Activated CD8-positive, alpha-beta memory T cell treated with anti-CD3 and anti-CD28 coated beads, Interleukin-2, amount 10 ng/mL, durations not matched to agents 7 days and 5 days (primary cell): ENCODE measurements at regions not wholly inside any gene's neighbourhood (a gene's known extent, or its start where the extent isn't known, plus 50 kb on each side); places are given as distances from the start of the nearest gene placed in this dataset.

Experiments used
- ATAC-seq: fragments of 150-1000 bp; cut with Tn5 transposase; one replicate; pipeline ENCODE4 v1.10.0; 2021; ENCODE audit warnings: moderate library complexity
- CTCF ChIA-PET: fragments of 350-600 bp; sonication (Branson Sonifier 250); formaldehyde crosslinking; loops from one replicate; lab custom pipeline; 2021; ENCODE audit warnings: antibody characterized with exemption; lab: Charles Lee
- DNase-seq: peaks from one replicate; pipeline ENCODE4 v3.0.0-alpha.2; 2020
- H3K27ac Mint-ChIP-seq: one replicate; pipeline ENCODE4 v1.8.0; 2021; ENCODE audit warnings: mild to moderate bottlenecking, mixed read lengths
- H3K27me3 Mint-ChIP-seq: one replicate; pipeline ENCODE4 v1.8.0; 2021; ENCODE audit warnings: mixed read lengths
- H3K36me3 Mint-ChIP-seq: one replicate; pipeline ENCODE4 v1.8.0; 2021; ENCODE audit warnings: mild to moderate bottlenecking, mixed read lengths
- H3K4me1 Mint-ChIP-seq: one replicate; pipeline ENCODE4 v1.8.0; 2021; ENCODE audit warnings: mixed read lengths
- H3K4me3 Mint-ChIP-seq: one replicate; pipeline ENCODE4 v1.8.0; 2021; ENCODE audit warnings: mild to moderate bottlenecking, moderate library complexity, mixed read lengths
- H3K9me3 Mint-ChIP-seq: one replicate; pipeline ENCODE4 v1.8.0; 2022; ENCODE audit warnings: low read depth, mixed read lengths

DNA sequence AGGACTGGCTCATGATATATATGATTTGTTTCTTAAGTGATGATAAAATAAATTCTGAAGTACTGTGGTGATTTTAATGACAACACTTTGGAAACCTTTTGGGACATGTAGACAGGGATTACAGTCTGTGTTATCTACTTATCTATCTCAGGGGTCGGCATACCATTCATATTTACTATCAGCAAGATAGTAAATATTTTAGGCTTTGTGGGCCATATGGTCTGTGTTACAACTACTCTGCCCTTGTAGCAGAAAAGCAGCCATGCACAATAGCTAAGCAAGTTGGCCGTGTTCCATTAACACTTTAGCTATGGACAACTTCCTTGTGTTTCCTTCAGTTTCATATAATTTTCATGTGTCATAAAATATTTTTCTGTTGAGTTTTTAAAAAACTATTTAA is 97.8 kb upstream of the PRPS1L1 start:
- CTCF ChIA-PET = no interaction called here
- Mint-ChIP-seq H3K27me3 (peaks cover 10% of the 10 kb centered on the region), H3K9me3 (no peaks in the 10 kb centered on the region), H3K36me3 (no peaks in the 10 kb centered on the region), H3K4me3 (no peak overlapping the region), H3K4me1 (no peaks in the 10 kb centered on the region), H3K27ac (no peak overlapping the region)
- DNase-seq = no peak
- no peak for ATAC-seq

DNA sequence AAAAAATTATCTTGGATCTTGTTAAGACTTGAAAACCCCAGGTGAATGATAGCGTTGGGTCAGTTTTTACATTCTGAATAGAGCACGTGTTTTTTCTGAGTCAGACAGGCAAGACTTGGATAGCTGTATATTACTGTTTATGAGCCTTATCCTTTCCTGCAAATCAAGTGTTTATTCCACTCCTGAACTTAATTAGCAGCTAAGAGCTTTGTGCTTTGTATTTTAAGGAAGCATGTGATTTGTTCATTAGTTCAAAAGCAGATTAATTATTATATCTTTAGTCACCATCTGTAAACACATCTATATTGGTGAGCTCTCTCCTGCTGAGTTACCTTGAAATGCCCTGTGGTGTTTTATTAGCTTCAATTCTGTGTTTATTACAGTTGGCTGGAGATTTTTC is 98.6 kb upstream of the PRPS1L1 start:
- no peak for ATAC-seq
- Mint-ChIP-seq H3K4me3 (no peak overlapping the region), H3K27me3 (peaks cover 8% of the 10 kb centered on the region), H3K4me1 (no peaks in the 10 kb centered on the region), H3K36me3 (no peaks in the 10 kb centered on the region), H3K9me3 (no peaks in the 10 kb centered on the region), H3K27ac (no peak overlapping the region)
- DNase-seq = no peak
- CTCF ChIA-PET = no interaction called here

DNA sequence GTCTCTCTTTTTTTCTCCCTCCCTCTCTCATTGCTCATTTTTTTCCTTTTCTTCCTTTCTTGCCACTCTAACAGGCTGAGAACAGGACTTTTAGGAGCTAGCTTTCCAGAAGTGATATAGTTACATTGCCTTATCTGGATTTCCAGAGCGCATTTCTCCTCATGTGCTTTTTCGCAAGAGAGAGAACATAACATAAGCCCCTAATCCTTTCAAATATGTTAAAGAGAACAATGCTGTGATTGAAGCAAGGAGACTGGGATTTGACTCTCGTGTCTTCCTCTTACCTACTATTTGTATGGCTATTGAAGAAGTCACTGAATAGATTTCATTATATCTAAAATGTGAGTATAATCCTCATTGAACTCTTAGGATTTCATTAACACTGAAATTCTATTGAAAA is 101.2 kb upstream of the PRPS1L1 start:
- CTCF ChIA-PET = no interaction called here

DNA sequence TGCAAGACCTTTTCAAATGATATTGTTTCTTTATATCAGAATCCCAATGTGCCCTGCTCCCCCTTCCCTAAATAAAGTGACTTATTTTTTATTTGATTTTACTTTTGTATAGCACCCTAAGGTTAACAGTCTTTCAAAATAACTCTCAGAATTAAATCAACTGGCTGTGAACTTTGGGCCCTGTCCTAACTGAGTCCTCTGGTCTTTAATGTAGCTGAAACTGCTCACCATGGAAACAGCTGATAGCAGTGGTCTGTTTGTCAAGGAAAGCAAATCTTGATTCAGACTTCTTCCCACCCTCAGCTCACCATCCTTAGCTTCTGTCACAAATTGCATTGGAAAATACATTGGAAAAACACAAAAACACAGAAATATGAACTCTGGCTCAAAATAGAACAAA is 105.2 kb upstream of the PRPS1L1 start:
- no peaks in the 10 kb centered on the region for H3K36me3 Mint-ChIP-seq
- no peaks in the 10 kb centered on the region for H3K4me1 Mint-ChIP-seq
- H3K9me3 Mint-ChIP-seq = no peaks in the 10 kb centered on the region
- no peak for DNase-seq
- no peak overlapping the region for H3K27ac Mint-ChIP-seq
- no peak overlapping the region for H3K4me3 Mint-ChIP-seq
- CTCF ChIA-PET = no interaction called here
- ATAC-seq = no peak
- no peaks in the 10 kb centered on the region for H3K27me3 Mint-ChIP-seq

More for the DNA sequence above, 101.2 kb upstream of the PRPS1L1 start:
- DNase-seq = no peak
- Mint-ChIP-seq H3K4me1 (no peaks in the 10 kb centered on the region), H3K27me3 (peaks cover 4% of the 10 kb centered on the region), H3K4me3 (no peak overlapping the region), H3K36me3 (no peaks in the 10 kb centered on the region), H3K9me3 (no peaks in the 10 kb centered on the region), H3K27ac (no peak overlapping the region)
- ATAC-seq = no peak

DNA sequence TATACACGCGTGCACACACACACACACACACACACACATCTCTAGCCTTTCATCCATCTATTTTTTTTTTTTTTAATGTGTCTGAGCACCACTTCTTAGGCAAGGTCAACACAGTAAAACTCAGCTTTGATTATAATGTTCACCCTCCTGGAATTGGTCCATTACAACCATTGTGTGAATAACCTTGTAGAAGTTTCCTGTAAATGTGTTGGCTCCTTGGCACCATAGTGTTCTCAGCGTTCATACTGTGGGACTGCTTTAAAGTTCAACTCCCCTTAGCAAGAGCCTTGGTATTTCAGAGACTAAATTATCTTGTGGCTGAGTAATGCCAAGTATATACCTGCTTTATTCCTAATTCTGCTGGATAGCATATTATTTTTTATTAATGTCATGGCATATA is 106.3 kb upstream of the PRPS1L1 start:
- no peak for ATAC-seq
- Mint-ChIP-seq H3K4me1 (no peaks in the 10 kb centered on the region), H3K27ac (no peak overlapping the region), H3K36me3 (no peaks in the 10 kb centered on the region), H3K4me3 (no peak overlapping the region), H3K9me3 (peaks cover 2% of the 10 kb centered on the region), H3K27me3 (no peaks in the 10 kb centered on the region)
- CTCF ChIA-PET = no interaction called here
- no peak for DNase-seq

DNA sequence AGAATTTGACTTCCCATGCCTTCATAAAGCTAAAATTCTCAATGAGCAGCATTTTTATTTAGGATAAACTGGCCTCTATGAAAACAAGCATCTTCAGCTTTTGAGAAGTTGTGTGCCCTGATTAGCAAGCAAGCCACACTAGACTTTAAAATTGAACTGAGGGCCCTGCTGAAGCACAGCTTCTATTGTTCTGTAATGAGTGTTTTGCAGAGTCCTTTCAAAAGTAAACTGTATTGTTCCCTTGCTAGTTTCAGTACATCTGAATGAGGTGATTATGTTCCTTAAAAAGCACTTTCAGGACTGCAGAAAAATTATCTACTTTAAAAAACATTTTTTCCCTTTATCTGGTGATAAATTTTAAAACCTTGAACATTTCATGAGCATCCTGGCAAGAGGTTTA is 113.3 kb upstream of the PRPS1L1 start:
- no peak overlapping the region for H3K4me3 Mint-ChIP-seq
- peaks cover 2% of the 10 kb centered on the region for H3K9me3 Mint-ChIP-seq
- ATAC-seq (no peak), DNase-seq (no peak)
- no peak overlapping the region for H3K27ac Mint-ChIP-seq
- CTCF ChIA-PET = interaction anchor here (0.5 kb wide), 1 partner anchor 216 kb away, joined by 3 read pairs; no protein-coding TSS in a partner anchor
- no peaks in the 10 kb centered on the region for H3K36me3 Mint-ChIP-seq
- no peaks in the 10 kb centered on the region for H3K27me3 Mint-ChIP-seq
- H3K4me1 Mint-ChIP-seq = no peaks in the 10 kb centered on the region

DNA sequence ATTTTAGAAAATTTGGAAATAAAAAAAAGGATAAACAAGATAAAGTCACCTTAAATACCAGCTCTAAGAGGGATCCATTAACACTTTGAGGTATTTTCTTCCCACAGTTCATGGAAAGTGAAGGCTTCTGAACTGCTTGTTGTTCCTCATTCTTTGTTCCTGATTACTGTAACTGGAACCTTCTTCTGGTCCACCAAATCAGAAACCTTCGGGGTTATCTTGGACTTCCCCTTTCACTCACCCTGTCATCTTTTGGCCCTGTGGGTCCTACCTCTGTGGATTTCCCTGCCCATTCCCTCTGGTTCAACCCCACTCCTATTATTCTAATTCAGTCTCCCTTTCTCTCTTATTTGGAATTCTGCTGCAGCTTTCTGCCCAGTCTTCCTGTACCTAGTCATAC is 116.5 kb upstream of the PRPS1L1 start:
- Mint-ChIP-seq H3K27ac (no peak overlapping the region), H3K9me3 (no peaks in the 10 kb centered on the region), H3K36me3 (no peaks in the 10 kb centered on the region), H3K27me3 (peaks cover 4% of the 10 kb centered on the region), H3K4me1 (no peaks in the 10 kb centered on the region), H3K4me3 (no peak overlapping the region)
- CTCF ChIA-PET = no interaction called here
- no peak for ATAC-seq
- DNase-seq = no peak

DNA sequence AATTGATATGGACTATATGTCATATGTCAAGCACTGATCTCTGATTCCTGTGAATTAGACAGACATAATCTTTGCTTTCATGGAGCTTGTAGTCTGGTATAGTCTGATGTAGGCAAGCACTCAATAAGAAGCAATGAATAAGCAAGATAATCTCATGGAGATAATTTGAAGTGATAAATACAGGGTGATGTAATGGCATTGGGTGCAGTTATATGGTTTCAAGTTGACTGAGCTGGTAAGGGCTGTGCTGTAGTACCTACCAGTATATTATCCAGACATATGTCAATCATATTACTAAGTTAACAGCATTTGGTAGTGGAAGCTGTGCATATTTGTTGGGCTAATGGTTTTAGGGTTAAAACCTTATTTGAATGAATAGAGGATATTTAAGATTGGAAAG is 117.5 kb upstream of the PRPS1L1 start:
- DNase-seq (no peak), ATAC-seq (no peak)
- Mint-ChIP-seq H3K27me3 (peaks cover 4% of the 10 kb centered on the region), H3K4me3 (no peak overlapping the region), H3K36me3 (no peaks in the 10 kb centered on the region), H3K4me1 (no peaks in the 10 kb centered on the region), H3K9me3 (no peaks in the 10 kb centered on the region), H3K27ac (no peak overlapping the region)
- CTCF ChIA-PET = no interaction called here

DNA sequence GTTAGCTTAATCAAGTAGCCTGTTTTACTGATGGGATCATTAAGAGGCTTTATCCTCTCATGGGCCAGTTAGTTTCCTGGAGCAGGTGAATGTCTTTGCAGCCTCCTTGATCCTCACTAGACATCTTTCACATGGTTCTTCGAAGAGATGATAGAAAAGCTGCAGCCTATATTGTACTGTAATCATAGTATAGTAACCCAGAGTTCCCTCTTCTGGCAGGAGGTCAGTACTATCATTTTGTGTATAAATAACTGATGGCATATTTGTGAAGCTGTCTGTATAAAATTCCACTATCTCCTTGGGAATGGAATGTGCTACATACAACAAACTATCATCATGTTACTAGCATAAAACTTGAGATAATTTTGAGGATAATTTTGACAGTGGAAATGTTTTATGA is 123.8 kb upstream of the PRPS1L1 start:
- Mint-ChIP-seq H3K27ac (no peak overlapping the region), H3K4me3 (no peak overlapping the region), H3K27me3 (peaks cover 8% of the 10 kb centered on the region), H3K36me3 (no peaks in the 10 kb centered on the region), H3K4me1 (no peaks in the 10 kb centered on the region), H3K9me3 (no peaks in the 10 kb centered on the region)
- CTCF ChIA-PET = no interaction called here
- DNase-seq (no peak), ATAC-seq (no peak)

DNA sequence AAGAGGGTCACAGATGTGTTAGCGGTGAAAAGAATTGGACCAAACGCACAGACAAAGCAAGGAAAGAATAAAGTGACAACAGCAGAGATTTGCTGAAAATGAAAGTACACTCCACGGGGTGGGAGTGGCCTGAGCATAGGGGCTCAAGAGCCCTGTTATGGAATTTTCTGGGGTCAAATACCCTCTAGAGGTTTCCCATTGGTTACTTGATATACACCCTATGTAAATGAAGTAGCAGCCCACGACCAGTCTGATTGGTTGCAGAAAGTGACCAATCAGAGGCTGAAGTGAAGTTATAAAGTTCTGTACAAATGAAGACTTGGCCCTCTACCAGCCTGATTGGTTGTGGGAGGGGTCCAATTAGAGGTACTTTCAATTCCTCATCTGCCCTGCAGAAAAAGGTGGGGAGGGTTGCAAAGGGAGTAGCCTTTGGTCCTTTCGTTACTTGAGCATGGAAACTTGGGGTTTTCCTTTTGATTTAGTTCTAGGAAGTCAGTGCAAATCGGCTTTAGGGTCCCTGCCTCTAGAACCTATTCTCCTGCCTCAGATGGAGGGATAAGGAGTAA is 125.6 kb upstream of the PRPS1L1 start:
- no peaks in the 10 kb centered on the region for H3K36me3 Mint-ChIP-seq
- H3K27me3 Mint-ChIP-seq = peaks cover 7% of the 10 kb centered on the region
- H3K9me3 Mint-ChIP-seq = no peaks in the 10 kb centered on the region
- H3K4me1 Mint-ChIP-seq = no peaks in the 10 kb centered on the region
- DNase-seq (no peak), ATAC-seq (no peak)
- no peak overlapping the region for H3K4me3 Mint-ChIP-seq
- CTCF ChIA-PET = no interaction called here
- no peak overlapping the region for H3K27ac Mint-ChIP-seq

DNA sequence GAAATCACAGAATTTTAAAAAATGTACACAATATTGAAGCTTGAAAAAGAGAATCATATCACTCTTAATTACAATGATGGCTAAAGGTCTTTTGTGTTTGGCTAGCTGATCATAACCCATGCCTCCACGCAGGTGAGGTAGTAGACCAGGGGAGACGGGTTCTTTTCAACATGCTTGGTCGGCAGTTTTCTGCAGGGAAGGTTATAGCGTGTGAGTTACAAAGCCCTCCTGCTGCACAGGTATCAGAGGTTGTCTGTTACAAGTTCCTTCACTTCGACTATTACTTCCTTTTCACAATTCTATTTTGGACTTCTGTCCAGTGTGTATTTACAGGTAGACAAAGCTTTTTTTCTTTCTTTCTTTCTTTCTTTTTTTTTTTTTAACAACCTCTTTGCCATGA is 127.1 kb upstream of the PRPS1L1 start:
- no peaks in the 10 kb centered on the region for H3K36me3 Mint-ChIP-seq
- peaks cover 7% of the 10 kb centered on the region for H3K27me3 Mint-ChIP-seq
- DNase-seq (no peak), ATAC-seq (no peak)
- H3K27ac Mint-ChIP-seq = no peak overlapping the region
- CTCF ChIA-PET = no interaction called here
- no peaks in the 10 kb centered on the region for H3K9me3 Mint-ChIP-seq
- no peak overlapping the region for H3K4me3 Mint-ChIP-seq
- no peaks in the 10 kb centered on the region for H3K4me1 Mint-ChIP-seq

DNA sequence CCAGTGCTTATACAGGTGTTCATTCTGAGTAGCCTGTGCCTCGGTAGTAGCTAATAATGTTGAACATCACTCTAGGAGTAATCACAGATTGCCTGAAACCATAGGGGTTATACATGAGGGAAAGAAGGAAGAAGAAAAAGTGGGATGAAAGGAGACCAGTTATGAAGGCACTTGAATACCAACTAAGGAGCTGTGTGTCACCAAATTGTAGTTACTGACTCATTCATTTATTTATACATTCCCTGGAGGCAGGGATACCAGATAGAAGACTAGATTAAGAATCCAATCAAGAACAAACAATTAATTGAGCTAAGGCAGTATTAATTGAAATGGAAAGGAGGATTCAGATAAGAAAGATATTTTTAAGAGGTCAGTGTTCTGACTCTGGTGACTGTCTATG is 129.6 kb upstream of the PRPS1L1 start:
- Mint-ChIP-seq H3K4me1 (no peaks in the 10 kb centered on the region), H3K27ac (no peak overlapping the region), H3K9me3 (no peaks in the 10 kb centered on the region), H3K4me3 (no peak overlapping the region), H3K27me3 (peaks cover 13% of the 10 kb centered on the region), H3K36me3 (no peaks in the 10 kb centered on the region)
- no peak for DNase-seq
- no peak for ATAC-seq
- CTCF ChIA-PET = no interaction called here

DNA sequence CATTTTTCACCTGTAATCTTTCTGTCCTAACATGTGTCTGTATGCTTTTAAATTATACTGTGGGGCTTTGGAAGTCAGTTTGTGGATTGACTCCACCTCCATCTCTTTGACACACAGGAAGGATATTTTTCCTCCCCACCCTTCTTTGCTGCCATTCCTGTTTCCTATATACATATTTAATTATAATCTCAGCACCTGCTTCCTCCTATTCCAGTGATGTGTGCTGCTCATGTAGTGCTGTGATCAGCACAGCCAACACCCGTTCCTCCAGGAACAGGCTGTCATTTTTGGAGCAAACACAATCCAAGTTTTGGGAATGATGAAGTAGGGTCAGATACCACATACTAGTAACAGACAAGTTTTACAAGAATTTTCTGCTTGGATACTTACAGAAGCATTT is 135.0 kb upstream of the PRPS1L1 start:
- Mint-ChIP-seq H3K4me3 (no peak overlapping the region), H3K27me3 (peaks cover 11% of the 10 kb centered on the region), H3K9me3 (no peaks in the 10 kb centered on the region), H3K4me1 (no peaks in the 10 kb centered on the region), H3K27ac (no peak overlapping the region), H3K36me3 (no peaks in the 10 kb centered on the region)
- ATAC-seq = no peak
- CTCF ChIA-PET = no interaction called here
- DNase-seq = no peak

DNA sequence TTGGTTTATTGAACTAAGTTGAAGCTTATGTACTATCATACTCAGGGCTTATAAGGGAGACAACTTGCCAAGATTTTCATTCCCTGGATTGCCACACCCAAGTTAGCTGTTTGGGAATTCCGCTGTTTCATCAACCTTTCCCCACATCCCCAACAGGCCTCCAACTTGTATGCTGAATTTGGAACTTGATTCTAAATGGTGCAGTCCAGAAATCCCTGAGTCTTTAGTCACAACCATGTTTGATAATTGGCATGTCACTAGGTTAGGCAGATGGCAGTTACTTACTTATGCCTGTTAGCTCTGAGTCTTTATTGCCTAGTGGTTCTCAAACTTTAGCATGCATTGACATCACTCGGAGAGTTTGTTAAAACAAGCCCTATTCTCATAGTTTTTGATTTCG is 135.4 kb upstream of the PRPS1L1 start:
- ATAC-seq (no peak), DNase-seq (no peak)
- H3K4me3 Mint-ChIP-seq = no peak overlapping the region
- peaks cover 11% of the 10 kb centered on the region for H3K27me3 Mint-ChIP-seq
- H3K27ac Mint-ChIP-seq = no peak overlapping the region
- no peaks in the 10 kb centered on the region for H3K4me1 Mint-ChIP-seq
- H3K36me3 Mint-ChIP-seq = no peaks in the 10 kb centered on the region
- CTCF ChIA-PET = no interaction called here
- no peaks in the 10 kb centered on the region for H3K9me3 Mint-ChIP-seq

DNA sequence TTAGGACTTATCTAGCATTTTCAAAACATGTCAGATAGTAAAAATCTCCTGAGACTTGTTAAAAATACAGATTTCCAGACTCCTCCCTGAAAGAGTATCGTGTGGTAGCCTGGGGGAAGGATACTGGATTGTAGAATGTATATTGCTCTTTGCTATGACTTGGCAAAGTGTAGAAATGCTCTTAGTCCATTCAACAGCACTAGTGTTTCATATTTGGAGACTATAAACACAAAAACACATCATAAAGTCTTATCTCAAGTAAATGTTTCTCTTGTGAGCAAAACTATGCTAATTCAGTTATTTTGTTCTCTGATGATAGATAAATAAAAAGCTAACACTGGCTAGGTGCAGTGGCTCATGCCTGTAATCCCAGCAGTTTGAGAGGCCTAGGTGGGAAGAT is 137.5 kb upstream of the PRPS1L1 start:
- Mint-ChIP-seq H3K36me3 (no peaks in the 10 kb centered on the region), H3K27ac (no peak overlapping the region), H3K27me3 (peaks cover 9% of the 10 kb centered on the region), H3K9me3 (no peaks in the 10 kb centered on the region), H3K4me1 (no peaks in the 10 kb centered on the region), H3K4me3 (no peak overlapping the region)
- ATAC-seq = no peak
- CTCF ChIA-PET = no interaction called here
- no peak for DNase-seq
